HG03571 (cell line): ENCODE measurements at regions not wholly inside any gene's neighbourhood (a gene's known extent, or its start where the extent isn't known, plus 50 kb on each side); places are given as distances from the start of the nearest gene placed in this dataset.

Source experiments
- ATAC-seq: cut with Tn5 transposase; IDR thresholded peaks from one replicate; pipeline ENCODE4 v1.9.1; 2021; ENCODE audit not compliant: unreplicated experiment

DNA sequence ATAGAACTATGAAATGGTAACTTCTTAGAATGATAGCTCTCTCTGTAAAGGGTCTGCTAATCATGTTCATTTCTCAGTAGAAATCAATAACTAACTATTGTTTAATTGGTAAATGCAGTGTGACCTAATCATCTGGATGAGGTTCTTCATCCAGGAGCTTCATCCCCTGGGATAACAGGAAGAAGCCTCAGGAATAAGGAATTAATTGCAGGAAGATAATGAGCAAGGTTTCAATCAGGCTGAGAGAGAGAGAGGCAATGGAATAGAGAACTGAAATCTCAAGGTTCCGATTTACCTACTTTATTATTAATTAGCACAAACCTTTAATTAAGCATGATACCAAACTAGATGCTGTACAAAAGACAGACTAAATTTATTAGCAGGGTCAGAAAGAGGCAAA, 499.7 kb downstream of the MAT2B start:
- ATAC-seq: no peak

DNA sequence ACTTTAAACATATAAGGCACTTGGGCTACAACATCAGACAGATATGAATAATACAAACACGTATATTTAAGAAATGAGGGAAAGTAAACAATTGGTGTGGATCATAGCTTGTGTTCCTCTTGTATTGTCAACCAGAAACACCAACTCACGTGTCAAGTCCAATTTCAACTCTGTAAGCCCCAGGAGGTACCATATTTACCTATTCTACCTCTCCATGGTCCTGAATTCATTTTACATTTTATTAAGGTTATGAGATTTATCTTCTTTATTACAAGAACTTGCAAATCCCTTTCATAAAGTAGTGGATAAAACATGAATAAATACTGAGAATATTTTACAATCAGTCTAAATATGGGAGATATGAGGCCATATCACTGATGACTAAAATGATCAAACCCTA, 501.6 kb downstream of the MAT2B start:
- ATAC-seq: no peak

GRCh38 chr5:164009621-164010020, 504.2 kb downstream of the MAT2B start:
- no peak for ATAC-seq

- no peak for ATAC-seq
Observed at GRCh38 chr5:164010900-164011299, 505.5 kb downstream of the MAT2B start.

- no peak for ATAC-seq
Observed at GRCh38 chr5:164012371-164012770, 507.0 kb downstream of the MAT2B start.

DNA sequence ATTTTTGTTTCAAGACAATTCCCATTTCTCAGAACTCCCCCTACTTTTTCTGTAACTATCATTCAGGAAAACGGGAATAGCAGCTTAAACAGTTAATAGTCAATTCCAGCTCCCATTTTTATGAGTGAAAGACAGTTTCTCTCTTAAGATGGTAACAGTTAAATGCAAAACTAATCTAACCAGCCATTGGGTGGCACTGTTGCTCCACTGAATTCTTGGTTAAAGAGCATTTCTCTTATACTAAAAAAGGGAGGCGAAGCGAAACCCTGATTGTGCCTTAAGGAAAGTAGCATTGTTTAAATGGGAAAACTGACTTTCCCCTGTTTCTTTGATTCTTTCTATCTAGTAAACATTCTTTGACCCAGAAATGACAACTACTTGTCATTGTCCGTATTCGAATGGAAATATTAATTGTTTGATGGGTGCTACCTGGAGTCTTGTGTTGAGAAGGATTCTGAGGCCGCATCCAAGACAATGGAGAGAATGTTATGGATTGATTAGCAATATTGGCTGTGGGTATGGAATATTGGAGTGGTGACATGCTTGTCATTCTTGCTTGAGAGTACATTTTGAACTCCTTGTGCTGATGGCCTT, 507.8 kb downstream of the MAT2B start:
- ATAC-seq: peak; percentile 67

DNA sequence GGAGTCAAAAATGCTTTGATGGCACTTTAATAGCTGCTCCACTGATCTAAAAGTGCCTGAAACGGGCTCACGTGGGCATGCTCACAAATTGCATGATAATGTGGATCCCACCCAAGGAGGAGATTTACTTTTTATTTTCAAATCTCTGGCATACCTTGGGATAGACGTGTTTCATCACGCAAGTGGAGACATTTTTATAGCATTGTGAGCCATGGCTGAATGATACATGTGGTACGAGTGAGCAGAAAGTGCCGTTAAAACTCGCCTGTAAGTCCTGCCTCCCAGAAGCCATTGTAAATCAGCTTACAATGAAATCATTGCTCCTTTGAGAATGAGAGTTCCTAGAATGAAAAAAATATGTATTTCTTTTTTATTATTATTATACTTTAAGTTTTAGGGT, 514.7 kb downstream of the MAT2B start:
- ATAC-seq: no peak

GRCh38 chr5:164027738-164028137, 522.3 kb downstream of the MAT2B start:
- ATAC-seq: no peak

- ATAC-seq: no peak
Observed at GRCh38 chr5:164038128-164038783, 532.8 kb downstream of the MAT2B start.

- no peak for ATAC-seq
Observed at GRCh38 chr5:164041105-164041504, 535.7 kb downstream of the MAT2B start.

- ATAC-seq: no peak
Observed at GRCh38 chr5:164048359-164048926, 543.0 kb downstream of the MAT2B start.

GRCh38 chr5:164051745-164052144, 546.3 kb downstream of the MAT2B start:
- no peak for ATAC-seq

DNA sequence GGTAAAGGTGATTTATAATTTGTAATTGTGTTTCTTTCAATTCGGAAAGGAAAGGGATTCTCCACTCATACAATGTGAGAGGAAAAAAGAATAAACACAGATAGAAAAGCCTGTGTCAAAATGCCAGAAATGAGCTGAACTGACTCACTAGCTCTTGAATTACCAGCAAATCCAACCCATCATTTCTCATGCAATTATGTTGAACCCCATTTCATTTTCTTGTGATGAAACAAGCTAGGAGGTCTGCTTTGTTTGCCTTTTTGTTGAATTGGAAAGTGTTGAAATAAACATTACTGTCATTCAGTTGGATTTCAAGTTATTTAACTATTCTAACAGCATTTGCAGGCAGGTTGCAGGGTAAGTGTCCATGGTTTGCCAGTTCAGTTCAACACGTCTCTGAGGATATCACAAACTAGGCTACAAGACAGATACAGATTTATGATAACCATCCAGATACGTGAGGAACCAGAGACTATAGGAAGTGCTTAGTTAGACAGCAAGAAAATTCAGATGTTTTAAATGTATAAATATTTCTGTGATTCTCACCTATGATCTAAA, 547.2 kb downstream of the MAT2B start:
- no peak for ATAC-seq

GRCh38 chr5:164053123-164053522, 547.7 kb downstream of the MAT2B start:
- ATAC-seq: no peak

DNA sequence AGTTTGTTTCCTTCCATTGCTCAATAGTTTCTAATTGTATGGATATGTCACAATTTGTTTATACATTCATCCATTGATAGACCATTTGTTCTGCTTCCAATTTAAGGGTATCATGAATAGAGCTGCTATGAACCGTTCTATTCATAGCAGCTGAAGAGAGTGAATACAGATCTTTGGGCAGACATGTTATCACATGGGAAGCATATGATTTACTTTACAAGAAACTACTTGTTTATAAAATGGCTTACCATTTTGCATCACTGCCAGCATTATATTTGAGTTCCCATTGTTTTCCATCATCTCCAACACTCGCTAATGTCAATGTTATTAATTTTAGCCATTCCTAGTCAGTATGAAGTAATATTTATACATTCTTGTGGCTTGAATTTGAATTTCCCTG, 549.0 kb downstream of the MAT2B start:
- no peak for ATAC-seq

GRCh38 chr5:164057121-164057520, 551.7 kb downstream of the MAT2B start:
- no peak for ATAC-seq

DNA sequence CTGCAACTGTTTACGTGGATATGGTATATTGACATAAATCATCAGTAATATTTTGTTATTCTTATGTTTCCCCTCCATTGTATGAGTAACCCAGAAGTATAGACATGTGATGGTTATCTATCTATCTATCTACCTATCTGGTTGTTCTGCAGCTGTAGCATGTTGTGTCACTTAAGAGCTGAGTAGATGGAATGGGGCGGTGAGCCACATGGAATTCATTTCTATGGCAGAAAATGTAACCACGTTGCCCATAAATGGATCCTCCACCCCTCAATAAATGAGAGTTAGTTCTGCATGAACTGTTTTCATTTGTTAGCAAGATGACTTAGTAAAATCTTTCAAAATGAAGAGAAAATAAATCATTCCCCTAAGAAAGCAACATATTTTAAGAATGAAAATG, 553.2 kb downstream of the MAT2B start:
- ATAC-seq: no peak

DNA sequence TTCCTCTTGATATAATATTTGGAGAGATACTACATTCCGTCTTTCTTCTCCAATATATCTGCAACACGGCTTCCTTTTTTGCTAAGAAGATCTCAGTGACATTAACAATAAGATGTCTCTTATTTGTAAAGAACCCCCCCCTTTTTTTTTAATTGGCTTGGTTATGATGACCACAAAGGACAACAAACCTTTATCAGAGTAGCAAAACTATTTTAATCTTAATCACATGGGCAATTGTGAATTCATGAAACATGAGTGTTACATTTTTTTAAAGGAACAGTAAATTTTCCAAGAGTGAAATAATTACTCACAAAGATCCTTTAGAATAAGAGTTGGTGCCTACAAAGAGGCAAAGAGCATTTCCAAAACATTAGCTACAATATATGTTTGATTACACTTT, 554.1 kb downstream of the MAT2B start:
- ATAC-seq: no peak

- ATAC-seq: no peak
Observed at GRCh38 chr5:164060786-164061355, 555.5 kb downstream of the MAT2B start.

GRCh38 chr5:164062304-164062703, 556.9 kb downstream of the MAT2B start:
- no peak for ATAC-seq

DNA sequence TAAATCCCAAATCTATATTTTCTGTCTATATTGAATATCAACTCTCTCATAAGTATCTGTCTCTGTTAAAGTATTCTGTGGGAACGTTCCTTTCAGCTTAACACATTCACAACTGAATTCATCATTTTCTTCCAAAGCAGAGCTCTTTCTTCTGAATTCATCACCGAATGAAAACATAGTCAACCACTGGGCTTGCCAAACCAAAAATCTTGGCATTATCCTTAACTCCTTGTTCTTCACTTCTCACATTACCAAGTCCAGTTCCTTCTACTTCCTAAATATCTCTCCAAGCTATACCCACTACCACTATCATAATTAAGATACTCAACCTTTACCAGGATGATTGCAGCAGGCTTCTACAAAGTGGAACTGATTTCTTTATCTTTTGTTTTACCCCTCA, 559.8 kb downstream of the MAT2B start:
- ATAC-seq: no peak

- no peak for ATAC-seq
Observed at GRCh38 chr5:164071671-164072070, 566.3 kb downstream of the MAT2B start.
